ENCODE measurements at regions not wholly inside any gene's neighbourhood (a gene's known extent, or its start where the extent isn't known, plus 50 kb on each side); places are given as distances from the start of the nearest gene placed in this dataset.

DNA sequence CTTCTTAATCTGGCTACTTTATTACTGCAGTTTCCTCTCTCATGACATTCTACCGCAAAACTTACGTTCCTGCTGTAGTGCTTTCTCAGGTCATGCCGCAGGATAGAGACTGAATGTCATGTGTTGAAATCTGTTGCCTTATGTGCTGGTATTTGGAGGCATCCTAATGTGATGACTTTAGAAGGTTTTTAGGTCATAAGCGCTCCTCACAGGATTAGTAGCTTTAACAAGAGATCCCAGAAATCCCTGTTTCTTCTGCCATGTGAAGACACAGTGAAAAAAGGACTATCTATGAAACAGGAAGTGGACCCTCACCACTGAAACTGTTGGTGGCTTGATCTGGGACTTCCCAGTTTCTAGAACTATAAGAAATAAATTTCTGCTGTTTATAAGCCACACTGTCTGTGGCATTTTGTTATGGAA, 209.3 kb downstream of the LACC1 start:
- TF ChIP-seq YY1 (IDR thresholded peaks at IDR 0.05; ENCODE audit: low read depth) (no peak), NFIC (IDR thresholded peaks at IDR 0.05) (no peak), EGR1 (IDR thresholded peaks at IDR 0.05) (no peak), EP300 (IDR thresholded peaks at IDR 0.05; ENCODE audit: borderline replicate concordance) (no peak)
- TF ChIP-seq, protein P1, sequence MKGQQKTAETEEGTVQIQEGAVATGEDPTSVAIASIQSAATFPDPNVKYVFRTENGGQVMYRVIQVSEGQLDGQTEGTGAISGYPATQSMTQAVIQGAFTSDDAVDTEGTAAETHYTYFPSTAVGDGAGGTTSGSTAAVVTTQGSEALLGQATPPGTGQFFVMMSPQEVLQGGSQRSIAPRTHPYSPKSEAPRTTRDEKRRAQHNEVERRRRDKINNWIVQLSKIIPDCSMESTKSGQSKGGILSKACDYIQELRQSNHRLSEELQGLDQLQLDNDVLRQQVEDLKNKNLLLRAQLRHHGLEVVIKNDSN (IDR thresholded peaks at IDR 0.05) = no peak
- TF ChIP-seq, protein P2, sequence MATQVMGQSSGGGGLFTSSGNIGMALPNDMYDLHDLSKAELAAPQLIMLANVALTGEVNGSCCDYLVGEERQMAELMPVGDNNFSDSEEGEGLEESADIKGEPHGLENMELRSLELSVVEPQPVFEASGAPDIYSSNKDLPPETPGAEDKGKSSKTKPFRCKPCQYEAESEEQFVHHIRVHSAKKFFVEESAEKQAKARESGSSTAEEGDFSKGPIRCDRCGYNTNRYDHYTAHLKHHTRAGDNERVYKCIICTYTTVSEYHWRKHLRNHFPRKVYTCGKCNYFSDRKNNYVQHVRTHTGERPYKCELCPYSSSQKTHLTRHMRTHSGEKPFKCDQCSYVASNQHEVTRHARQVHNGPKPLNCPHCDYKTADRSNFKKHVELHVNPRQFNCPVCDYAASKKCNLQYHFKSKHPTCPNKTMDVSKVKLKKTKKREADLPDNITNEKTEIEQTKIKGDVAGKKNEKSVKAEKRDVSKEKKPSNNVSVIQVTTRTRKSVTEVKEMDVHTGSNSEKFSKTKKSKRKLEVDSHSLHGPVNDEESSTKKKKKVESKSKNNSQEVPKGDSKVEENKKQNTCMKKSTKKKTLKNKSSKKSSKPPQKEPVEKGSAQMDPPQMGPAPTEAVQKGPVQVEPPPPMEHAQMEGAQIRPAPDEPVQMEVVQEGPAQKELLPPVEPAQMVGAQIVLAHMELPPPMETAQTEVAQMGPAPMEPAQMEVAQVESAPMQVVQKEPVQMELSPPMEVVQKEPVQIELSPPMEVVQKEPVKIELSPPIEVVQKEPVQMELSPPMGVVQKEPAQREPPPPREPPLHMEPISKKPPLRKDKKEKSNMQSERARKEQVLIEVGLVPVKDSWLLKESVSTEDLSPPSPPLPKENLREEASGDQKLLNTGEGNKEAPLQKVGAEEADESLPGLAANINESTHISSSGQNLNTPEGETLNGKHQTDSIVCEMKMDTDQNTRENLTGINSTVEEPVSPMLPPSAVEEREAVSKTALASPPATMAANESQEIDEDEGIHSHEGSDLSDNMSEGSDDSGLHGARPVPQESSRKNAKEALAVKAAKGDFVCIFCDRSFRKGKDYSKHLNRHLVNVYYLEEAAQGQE (IDR thresholded peaks at IDR 0.05; ENCODE audit: low read depth) = no peak
- TF ChIP-seq, protein P3, sequence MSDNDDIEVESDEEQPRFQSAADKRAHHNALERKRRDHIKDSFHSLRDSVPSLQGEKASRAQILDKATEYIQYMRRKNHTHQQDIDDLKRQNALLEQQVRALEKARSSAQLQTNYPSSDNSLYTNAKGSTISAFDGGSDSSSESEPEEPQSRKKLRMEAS (IDR thresholded peaks at IDR 0.05) = no peak
